Right lobe of liver (tissue), 4 donors: ENCODE measurements at regions not wholly inside any gene's neighbourhood (a gene's known extent, or its start where the extent isn't known, plus 50 kb on each side); places are given as distances from the start of the nearest gene placed in this dataset.

Experiments used
- POLR2A ChIP-seq: fragments of 450-650 bp; IDR thresholded peaks from one replicate; pipeline ENCODE4 v1.6.1; 2017; ENCODE audit warnings: antibody characterized with exemption, mild to moderate bottlenecking
- TF ChIP-seq, protein P1 (sequence below), 4 donors: fragments of 200-600 bp in 3 of 4; fragments of 450-650 bp in 1 of 4; IDR thresholded peaks; one replicate each; pipeline versions ENCODE4 v1.5.1 to v1.8.0; 2016 to 2022; ENCODE audit warnings: antibody characterized with exemption in 4 of 4, mild to moderate bottlenecking in 2 of 4
- donor health status: DM: no; HTN: no; CAD: no.
- donor health status: DM: no; HTN: no; CAD: no.
- donor health status: DM: no; HTN: yes; CAD: no.

DNA sequence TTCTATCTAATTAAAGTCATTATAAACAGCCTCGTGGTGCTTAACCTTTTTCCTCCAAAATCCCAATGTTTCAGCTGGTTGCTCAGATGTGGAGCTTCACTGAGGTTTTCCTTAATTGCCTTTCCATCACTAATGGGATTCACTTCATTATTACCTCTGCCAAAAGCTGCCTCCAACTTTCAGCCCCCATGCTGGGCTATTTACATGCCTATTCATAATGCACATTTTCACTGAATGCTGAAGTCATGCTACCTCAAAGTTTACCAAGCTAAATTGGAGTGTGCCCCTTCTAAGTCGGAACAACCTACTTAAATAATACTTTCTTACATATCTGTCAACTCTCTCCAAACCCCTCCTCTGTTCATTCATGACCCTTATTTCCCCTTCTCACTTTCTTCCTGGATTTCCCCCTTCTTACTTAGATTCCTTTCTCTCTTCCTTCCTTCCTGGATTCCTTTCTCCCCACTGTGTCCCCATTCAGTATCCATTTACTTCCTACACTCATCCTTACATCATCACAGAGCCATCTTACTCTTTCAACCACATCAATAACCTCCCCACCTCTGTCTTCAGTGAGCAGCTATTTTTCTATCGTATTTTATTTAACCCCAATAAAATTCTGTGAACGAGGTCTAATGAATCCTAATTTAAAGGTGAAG is 887.3 kb upstream of the TENM4 start:
- TF ChIP-seq, protein P1, sequence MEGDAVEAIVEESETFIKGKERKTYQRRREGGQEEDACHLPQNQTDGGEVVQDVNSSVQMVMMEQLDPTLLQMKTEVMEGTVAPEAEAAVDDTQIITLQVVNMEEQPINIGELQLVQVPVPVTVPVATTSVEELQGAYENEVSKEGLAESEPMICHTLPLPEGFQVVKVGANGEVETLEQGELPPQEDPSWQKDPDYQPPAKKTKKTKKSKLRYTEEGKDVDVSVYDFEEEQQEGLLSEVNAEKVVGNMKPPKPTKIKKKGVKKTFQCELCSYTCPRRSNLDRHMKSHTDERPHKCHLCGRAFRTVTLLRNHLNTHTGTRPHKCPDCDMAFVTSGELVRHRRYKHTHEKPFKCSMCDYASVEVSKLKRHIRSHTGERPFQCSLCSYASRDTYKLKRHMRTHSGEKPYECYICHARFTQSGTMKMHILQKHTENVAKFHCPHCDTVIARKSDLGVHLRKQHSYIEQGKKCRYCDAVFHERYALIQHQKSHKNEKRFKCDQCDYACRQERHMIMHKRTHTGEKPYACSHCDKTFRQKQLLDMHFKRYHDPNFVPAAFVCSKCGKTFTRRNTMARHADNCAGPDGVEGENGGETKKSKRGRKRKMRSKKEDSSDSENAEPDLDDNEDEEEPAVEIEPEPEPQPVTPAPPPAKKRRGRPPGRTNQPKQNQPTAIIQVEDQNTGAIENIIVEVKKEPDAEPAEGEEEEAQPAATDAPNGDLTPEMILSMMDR (IDR thresholded peaks at IDR 0.05): no peak
- no peak for TF ChIP-seq POLR2A
